Neural cell (in vitro differentiated cells): ENCODE measurements at regions not wholly inside any gene's neighbourhood (a gene's known extent, or its start where the extent isn't known, plus 50 kb on each side); places are given as distances from the start of the nearest gene placed in this dataset.

Experiments
- H2AFZ ChIP-seq: fragments of 200-600, 300-800 bp; sonication (generic), shearing (Covaris generic); 2 replicates; pipeline ENCODE4 v1.6.0; 2014; ENCODE audit warnings: low read depth, mild to moderate bottlenecking, antibody characterized with exemption, low read length, moderate library complexity
- H3F3A ChIP-seq: fragments of 200-600 bp; shearing (Covaris generic); 2 replicates; pipeline ENCODE4 v1.6.1; 2016; ENCODE audit warnings: mild to moderate bottlenecking, moderate library complexity, mixed read lengths, antibody characterized with exemption, low read length; ENCODE audit not compliant: insufficient read depth, poor library complexity, severe bottlenecking
- H3K27ac ChIP-seq: fragments of 200-600, 300-800 bp; sonication (generic), shearing (Covaris generic); 2 replicates; pipeline ENCODE4 v1.5.1; 2014; ENCODE audit warnings: mild to moderate bottlenecking, low read length, moderate library complexity
- H3K27me3 ChIP-seq: fragments of 300-800, 200-600 bp; sonication (generic), shearing (Covaris generic); 2 replicates; pipeline ENCODE4 v1.6.0; 2014; ENCODE audit warnings: mild to moderate bottlenecking, low read depth, low read length, moderate library complexity; ENCODE audit not compliant: insufficient read depth
- H3K36me3 ChIP-seq: fragments of 300-800, 200-600 bp; sonication (generic), shearing (Covaris generic); 2 replicates; pipeline ENCODE4 v1.5.1; 2014; ENCODE audit warnings: mild to moderate bottlenecking, antibody characterized with exemption, low read length, moderate library complexity; ENCODE audit not compliant: insufficient read depth
- H3K4me2 ChIP-seq: fragments of 300-800, 200-600 bp; sonication (generic), shearing (Covaris generic); 2 replicates; pipeline ENCODE4 v1.6.0; 2014; ENCODE audit warnings: mild to moderate bottlenecking, low read length
- H3K4me3 ChIP-seq: fragments of 300-800, 200-600 bp; sonication (generic), shearing (Covaris generic); 2 replicates; pipeline ENCODE4 v1.5.1; 2014; ENCODE audit warnings: mild to moderate bottlenecking, low read length, moderate library complexity
- H3K79me2 ChIP-seq: fragments of 200-600 bp; shearing (Covaris generic); replicated peaks from 2 replicates; pipeline ENCODE4 v1.6.0; 2014; ENCODE audit warnings: mild to moderate bottlenecking, low read length, moderate library complexity; ENCODE audit not compliant: insufficient read depth
- H3K9ac ChIP-seq: fragments of 300-800, 200-600 bp; sonication (generic), shearing (Covaris generic); 2 replicates; pipeline ENCODE4 v1.6.1; 2016; ENCODE audit warnings: mild to moderate bottlenecking, low read length, mixed read lengths
- H3K9me2 ChIP-seq: fragments of 200-600 bp; shearing (Covaris generic); 2 replicates; pipeline ENCODE4 v1.6.1; 2016; ENCODE audit warnings: mild to moderate bottlenecking, low read length, mixed read lengths; ENCODE audit not compliant: insufficient read depth
- H3K9me3 ChIP-seq: fragments of 200-600, 300-800 bp; sonication (generic), shearing (Covaris generic); 2 replicates; pipeline ENCODE4 v1.6.1; 2016; ENCODE audit warnings: mild to moderate bottlenecking, mixed run types, low read length, moderate library complexity, mixed read lengths
- H4K20me1 ChIP-seq: fragments of 200-600 bp; shearing (Covaris generic); 2 replicates; pipeline ENCODE4 v1.6.1; 2016; ENCODE audit warnings: mild to moderate bottlenecking, mixed run types; ENCODE audit not compliant: insufficient read depth
- EP300 ChIP-seq: fragments of 450-650 bp; conservative IDR thresholded peaks from 2 replicates; pipeline ENCODE4 v1.6.1; 2014; ENCODE audit warnings: antibody characterized with exemption, mild to moderate bottlenecking, moderate library complexity; ENCODE audit not compliant: poor library complexity, severe bottlenecking
- EZH2 ChIP-seq: fragments of 200-600, 300-800 bp; shearing (Covaris generic), sonication (generic); IDR thresholded peaks from 2 replicates; pipeline ENCODE4 v1.6.1; 2014; ENCODE audit warnings: antibody characterized with exemption, low read length, borderline replicate concordance, mild to moderate bottlenecking; ENCODE audit not compliant: insufficient read depth, poor library complexity, severe bottlenecking
- MXI1 ChIP-seq: fragments of 450-650 bp; conservative IDR thresholded peaks from 2 replicates; pipeline ENCODE4 v1.6.1; 2014; ENCODE audit warnings: antibody characterized with exemption, mild to moderate bottlenecking; ENCODE audit not compliant: poor library complexity, severe bottlenecking
- POLR2AphosphoS5 ChIP-seq: IDR thresholded peaks from 2 replicates; pipeline ENCODE4 v1.6.1; 2012
- RAD21 ChIP-seq: fragments of 450-650 bp; conservative IDR thresholded peaks from 2 replicates; pipeline ENCODE4 v1.6.1; 2014; ENCODE audit warnings: antibody characterized with exemption, mild to moderate bottlenecking, moderate library complexity
- REST ChIP-seq: IDR thresholded peaks from 2 replicates; pipeline ENCODE4 v1.6.1; 2012; ENCODE audit warnings: borderline replicate concordance
- SMC3 ChIP-seq: fragments of 450-650 bp; conservative IDR thresholded peaks from 2 replicates; pipeline ENCODE4 v1.6.1; 2014; ENCODE audit warnings: antibody characterized with exemption, mild to moderate bottlenecking, moderate library complexity; ENCODE audit not compliant: poor library complexity
- TAF1 ChIP-seq: IDR thresholded peaks from 2 replicates; pipeline ENCODE4 v1.6.1; 2012; ENCODE audit warnings: low read depth
- TF ChIP-seq, protein P1 (sequence below): fragments of 450-650 bp; IDR thresholded peaks from 2 replicates; pipeline ENCODE4 v1.5.1; 2014; ENCODE audit warnings: antibody characterized with exemption, mild to moderate bottlenecking, moderate library complexity; ENCODE audit not compliant: poor library complexity, severe bottlenecking

DNA sequence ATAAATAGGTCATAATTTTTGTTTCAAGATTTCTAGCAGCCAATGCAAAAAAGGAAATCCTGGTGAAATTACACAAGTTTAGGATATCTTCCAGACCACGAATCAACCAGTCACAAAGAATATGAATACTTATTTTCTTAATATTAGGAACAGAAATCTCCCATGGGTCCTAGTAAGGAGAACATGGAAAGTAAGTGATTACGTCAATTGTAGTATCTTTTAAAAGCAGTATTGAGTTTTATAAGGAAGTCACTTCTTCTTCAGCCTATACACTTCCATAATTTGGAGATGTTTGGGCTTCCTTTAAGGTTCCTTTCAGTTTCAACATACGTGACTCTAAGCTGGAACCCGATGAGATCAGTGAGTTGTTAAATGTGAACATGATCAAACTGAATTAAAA, 534.5 kb downstream of the USP25 start:
- Histone ChIP-seq H3K9me3 (no peaks in the 10 kb centered on the region), H3K4me3 (no peak overlapping the region), H3K79me2 (no peaks in the 10 kb centered on the region), H3K9me2 (no peaks in the 10 kb centered on the region), H3K27ac (no peak overlapping the region), H3K4me2 (no peak overlapping the region), H3K36me3 (no peaks in the 10 kb centered on the region), H3F3A (no peaks in the 10 kb centered on the region), H4K20me1 (no peaks in the 10 kb centered on the region), H2AFZ (no peak overlapping the region), H3K27me3 (no peaks in the 10 kb centered on the region), H3K9ac (no peak overlapping the region)
- TF ChIP-seq MXI1, result no peak
- TF ChIP-seq EP300, result no peak
- TF ChIP-seq, protein P1, sequence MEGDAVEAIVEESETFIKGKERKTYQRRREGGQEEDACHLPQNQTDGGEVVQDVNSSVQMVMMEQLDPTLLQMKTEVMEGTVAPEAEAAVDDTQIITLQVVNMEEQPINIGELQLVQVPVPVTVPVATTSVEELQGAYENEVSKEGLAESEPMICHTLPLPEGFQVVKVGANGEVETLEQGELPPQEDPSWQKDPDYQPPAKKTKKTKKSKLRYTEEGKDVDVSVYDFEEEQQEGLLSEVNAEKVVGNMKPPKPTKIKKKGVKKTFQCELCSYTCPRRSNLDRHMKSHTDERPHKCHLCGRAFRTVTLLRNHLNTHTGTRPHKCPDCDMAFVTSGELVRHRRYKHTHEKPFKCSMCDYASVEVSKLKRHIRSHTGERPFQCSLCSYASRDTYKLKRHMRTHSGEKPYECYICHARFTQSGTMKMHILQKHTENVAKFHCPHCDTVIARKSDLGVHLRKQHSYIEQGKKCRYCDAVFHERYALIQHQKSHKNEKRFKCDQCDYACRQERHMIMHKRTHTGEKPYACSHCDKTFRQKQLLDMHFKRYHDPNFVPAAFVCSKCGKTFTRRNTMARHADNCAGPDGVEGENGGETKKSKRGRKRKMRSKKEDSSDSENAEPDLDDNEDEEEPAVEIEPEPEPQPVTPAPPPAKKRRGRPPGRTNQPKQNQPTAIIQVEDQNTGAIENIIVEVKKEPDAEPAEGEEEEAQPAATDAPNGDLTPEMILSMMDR, result no peak
- no peak for TF ChIP-seq RAD21
- no peak for TF ChIP-seq TAF1
- no peak for TF ChIP-seq REST
- TF ChIP-seq POLR2AphosphoS5, result no peak

DNA sequence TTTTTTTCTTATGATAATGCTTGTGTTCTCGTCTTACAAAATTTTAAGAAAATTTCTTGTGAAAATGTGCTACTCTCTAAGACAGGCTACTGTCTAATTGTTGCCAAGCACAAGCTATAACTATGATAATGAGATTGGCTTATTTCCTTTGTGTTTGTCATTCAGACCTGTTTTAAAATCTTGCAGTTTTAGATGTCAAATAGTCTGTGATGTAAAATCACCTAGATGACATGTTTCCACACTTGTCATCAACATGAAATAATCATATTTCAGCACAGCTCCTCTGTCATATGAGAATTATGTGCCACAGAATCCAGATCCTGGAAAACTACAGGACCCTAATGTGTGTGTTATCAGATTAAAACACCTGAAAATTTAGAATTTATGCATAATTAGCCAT, 539.7 kb downstream of the USP25 start:
- TF ChIP-seq SMC3 (no peak), POLR2AphosphoS5 (peak; percentile 98), EZH2 (no peak), EP300 (peak; percentile 93), REST (no peak), RAD21 (no peak)
- H3F3A ChIP-seq, result no peaks in the 10 kb centered on the region
- H3K4me3 ChIP-seq, result no peak overlapping the region
- no peaks in the 10 kb centered on the region for H4K20me1 ChIP-seq
- no peaks in the 10 kb centered on the region for H3K9me2 ChIP-seq
- no peak overlapping the region for H3K9ac ChIP-seq
- H3K9me3 ChIP-seq, result no peaks in the 10 kb centered on the region
- no peaks in the 10 kb centered on the region for H3K79me2 ChIP-seq
- no peaks in the 10 kb centered on the region for H3K27me3 ChIP-seq
- no peak overlapping the region for H3K27ac ChIP-seq
- H3K36me3 ChIP-seq, result no peaks in the 10 kb centered on the region
- H2AFZ ChIP-seq, result no peak overlapping the region
- no peak overlapping the region for H3K4me2 ChIP-seq
